ENCODE measurements at regions not wholly inside any gene's neighbourhood (a gene's known extent, or its start where the extent isn't known, plus 50 kb on each side); places are given as distances from the start of the nearest gene placed in this dataset.

GRCh38 chr5:20420991-20421595 is 433.1 kb upstream of the CDH18 start:
- no peak for DNase-seq
